ENCODE measurements at regions not wholly inside any gene's neighbourhood (a gene's known extent, or its start where the extent isn't known, plus 50 kb on each side); places are given as distances from the start of the nearest gene placed in this dataset.

DNA sequence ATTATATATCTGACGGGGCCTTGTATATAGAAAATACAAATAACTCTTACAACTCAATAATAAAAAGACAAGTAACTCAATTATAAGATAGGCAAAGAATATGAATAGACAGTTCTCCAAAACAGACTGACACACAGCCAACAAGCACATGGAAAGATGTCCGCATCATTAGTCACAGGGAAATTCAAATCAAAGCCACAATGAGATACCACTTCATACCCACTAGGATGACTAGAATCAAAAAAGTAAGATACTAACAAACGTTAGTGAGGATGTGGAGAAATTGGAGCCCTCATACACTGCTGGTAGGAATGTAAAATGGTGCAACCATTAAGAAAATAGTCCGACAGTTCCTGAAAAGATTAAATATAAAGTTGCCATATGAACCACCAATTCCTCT is 115.7 kb downstream of the RCHY1 start:
- TF ChIP-seq CTCF (conservative IDR thresholded peaks at IDR 0.05; ENCODE audit: low read length) (no peak), EZH2phosphoT487 (IDR thresholded peaks at IDR 0.05; ENCODE audit: borderline replicate concordance) (no peak)
